GM12892 (cell line): ENCODE measurements at regions not wholly inside any gene's neighbourhood (a gene's known extent, or its start where the extent isn't known, plus 50 kb on each side); places are given as distances from the start of the nearest gene placed in this dataset.

Source experiments
- POLR2A ChIP-seq: IDR thresholded peaks from 2 replicates; pipeline ENCODE4 v1.6.1; 2011; ENCODE audit warnings: low read depth, low read length, control low read depth
- POLR2AphosphoS5 ChIP-seq: IDR thresholded peaks from 2 replicates; pipeline ENCODE4 v1.6.1; 2011; ENCODE audit warnings: low read depth, low read length, control low read depth
- TAF1 ChIP-seq: IDR thresholded peaks from 2 replicates; pipeline ENCODE4 v1.6.1; 2011; ENCODE audit warnings: low read depth, mild to moderate bottlenecking, control low read depth, low read length, borderline replicate concordance

GRCh38 chr21:28758042-28758882 is 234.4 kb downstream of the LTN1 start:
- TF ChIP-seq POLR2AphosphoS5: no peak
- no peak for TF ChIP-seq POLR2A
- TF ChIP-seq TAF1: no peak
